ENCODE measurements at regions not wholly inside any gene's neighbourhood (a gene's known extent, or its start where the extent isn't known, plus 50 kb on each side); places are given as distances from the start of the nearest gene placed in this dataset.

DNA sequence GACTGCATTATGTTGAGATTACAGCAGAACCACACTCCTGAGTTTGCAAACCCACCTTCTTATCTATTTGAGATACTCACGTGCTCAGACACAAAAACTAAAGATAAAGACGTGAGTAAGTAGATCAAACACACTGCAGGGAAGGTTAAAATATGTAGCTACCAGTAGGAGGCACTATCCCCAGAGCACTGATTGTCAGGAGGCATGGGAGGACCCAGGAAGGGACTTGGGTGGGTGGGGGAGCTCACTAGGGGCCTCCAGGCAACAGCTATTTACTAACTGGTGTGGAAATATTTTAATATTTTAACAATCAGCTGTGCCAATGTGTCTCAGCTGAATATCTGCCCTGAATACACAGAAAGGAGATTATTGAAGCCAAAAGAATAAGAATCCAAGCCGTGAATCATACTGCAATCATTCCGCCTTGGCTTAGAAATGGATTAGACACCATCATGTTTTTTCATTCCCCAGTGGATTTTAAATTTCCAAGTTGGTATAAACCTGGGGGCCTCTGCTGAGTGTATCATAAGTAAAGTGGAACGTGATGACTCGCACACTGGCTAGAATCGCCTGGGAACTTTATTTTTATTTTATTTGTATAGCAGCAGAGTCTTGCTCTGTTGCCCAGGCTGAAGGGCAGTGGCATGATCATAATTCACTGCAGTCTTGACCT is 73.2 kb upstream of the CACNA1A start:
- peaks cover 10% of the 10 kb centered on the region for H3K27me3 ChIP-seq
- TF ChIP-seq POLR2A (IDR thresholded peaks at IDR 0.05) = no peak
- TF ChIP-seq, protein P1, sequence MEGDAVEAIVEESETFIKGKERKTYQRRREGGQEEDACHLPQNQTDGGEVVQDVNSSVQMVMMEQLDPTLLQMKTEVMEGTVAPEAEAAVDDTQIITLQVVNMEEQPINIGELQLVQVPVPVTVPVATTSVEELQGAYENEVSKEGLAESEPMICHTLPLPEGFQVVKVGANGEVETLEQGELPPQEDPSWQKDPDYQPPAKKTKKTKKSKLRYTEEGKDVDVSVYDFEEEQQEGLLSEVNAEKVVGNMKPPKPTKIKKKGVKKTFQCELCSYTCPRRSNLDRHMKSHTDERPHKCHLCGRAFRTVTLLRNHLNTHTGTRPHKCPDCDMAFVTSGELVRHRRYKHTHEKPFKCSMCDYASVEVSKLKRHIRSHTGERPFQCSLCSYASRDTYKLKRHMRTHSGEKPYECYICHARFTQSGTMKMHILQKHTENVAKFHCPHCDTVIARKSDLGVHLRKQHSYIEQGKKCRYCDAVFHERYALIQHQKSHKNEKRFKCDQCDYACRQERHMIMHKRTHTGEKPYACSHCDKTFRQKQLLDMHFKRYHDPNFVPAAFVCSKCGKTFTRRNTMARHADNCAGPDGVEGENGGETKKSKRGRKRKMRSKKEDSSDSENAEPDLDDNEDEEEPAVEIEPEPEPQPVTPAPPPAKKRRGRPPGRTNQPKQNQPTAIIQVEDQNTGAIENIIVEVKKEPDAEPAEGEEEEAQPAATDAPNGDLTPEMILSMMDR (IDR thresholded peaks at IDR 0.05) = no peak
- no peak for TF ChIP-seq POLR2AphosphoS5 (IDR thresholded peaks at IDR 0.05)
- no peak for DNase-seq (ENCODE audit: low spot score in 2 of 2)
- H3K27ac ChIP-seq = no peak overlapping the region
- no peaks in the 10 kb centered on the region for H3K36me3 ChIP-seq
- H3K9me3 ChIP-seq = peaks cover 12% of the 10 kb centered on the region
- WGBS = 54% methylated on average over 7 of the region's 7 CpGs
- no peak overlapping the region for H3K4me3 ChIP-seq
- no peaks in the 10 kb centered on the region for H3K4me1 ChIP-seq

DNA sequence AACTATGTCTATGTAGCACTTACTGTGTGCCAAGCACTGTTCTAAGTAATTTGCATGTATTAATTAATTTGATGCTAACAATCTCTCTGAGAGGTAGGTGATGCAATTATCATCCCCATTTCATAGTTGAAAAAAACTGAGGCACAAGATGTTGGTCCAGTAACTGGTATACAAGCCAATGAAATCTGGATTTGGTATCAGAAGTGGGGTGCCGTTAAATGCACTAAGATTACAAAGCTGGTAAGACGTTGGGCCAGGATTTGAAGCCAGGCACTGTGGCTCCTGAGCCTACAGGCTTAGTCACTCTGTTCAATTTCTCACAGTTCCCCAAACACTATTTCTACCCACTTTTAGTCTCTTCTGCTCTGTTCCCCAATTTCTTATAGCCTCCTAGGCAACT is 70.4 kb upstream of the CACNA1A start:
- Histone ChIP-seq H3K9me3 (peaks cover 12% of the 10 kb centered on the region), H3K4me3 (no peak overlapping the region), H3K27me3 (peaks cover 24% of the 10 kb centered on the region), H3K36me3 (no peaks in the 10 kb centered on the region), H3K27ac (no peak overlapping the region), H3K4me1 (no peaks in the 10 kb centered on the region)
- TF ChIP-seq EP300 (IDR thresholded peaks at IDR 0.05) = no peak
- TF ChIP-seq, protein P1 (IDR thresholded peaks at IDR 0.05) = no peak
- no peak for TF ChIP-seq POLR2A (IDR thresholded peaks at IDR 0.05)
- TF ChIP-seq POLR2AphosphoS5 (IDR thresholded peaks at IDR 0.05) = no peak
- no peak for DNase-seq (ENCODE audit: low spot score in 2 of 2)
- WGBS = 92% methylated on average over 2 of the region's 2 CpGs

DNA sequence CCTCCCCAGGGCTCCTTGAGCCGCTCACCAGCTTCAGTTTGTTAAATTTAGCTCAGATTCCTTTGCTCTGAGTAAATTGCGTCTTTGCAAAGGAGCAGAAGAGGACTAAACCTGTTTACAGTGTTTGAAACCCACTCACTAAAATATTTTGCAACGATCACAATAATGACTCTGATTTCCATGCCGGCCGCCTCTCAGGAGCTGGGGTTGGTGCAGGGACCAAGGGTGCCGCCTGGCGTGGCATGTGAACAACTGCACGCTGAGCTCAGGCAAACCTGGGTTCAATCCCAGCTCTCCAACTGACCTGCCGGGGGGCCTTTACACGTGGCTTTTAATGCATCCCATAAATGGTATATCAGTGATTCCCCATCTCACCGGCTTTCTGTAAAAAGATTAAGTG is 68.7 kb upstream of the CACNA1A start:
- Histone ChIP-seq H3K4me3 (no peak overlapping the region), H3K36me3 (no peaks in the 10 kb centered on the region), H3K27ac (no peak overlapping the region), H3K27me3 (peaks cover 24% of the 10 kb centered on the region), H3K9me3 (peaks cover 12% of the 10 kb centered on the region), H3K4me1 (no peaks in the 10 kb centered on the region)
- no peak for TF ChIP-seq EP300 (IDR thresholded peaks at IDR 0.05)
- TF ChIP-seq, protein P1 (IDR thresholded peaks at IDR 0.05) = no peak
- TF ChIP-seq POLR2A (IDR thresholded peaks at IDR 0.05) = no peak
- TF ChIP-seq POLR2AphosphoS5 (IDR thresholded peaks at IDR 0.05) = no peak
- no peak for DNase-seq (ENCODE audit: low spot score in 2 of 2)
- 61% methylated on average over 11 of the region's 11 CpGs for WGBS

DNA sequence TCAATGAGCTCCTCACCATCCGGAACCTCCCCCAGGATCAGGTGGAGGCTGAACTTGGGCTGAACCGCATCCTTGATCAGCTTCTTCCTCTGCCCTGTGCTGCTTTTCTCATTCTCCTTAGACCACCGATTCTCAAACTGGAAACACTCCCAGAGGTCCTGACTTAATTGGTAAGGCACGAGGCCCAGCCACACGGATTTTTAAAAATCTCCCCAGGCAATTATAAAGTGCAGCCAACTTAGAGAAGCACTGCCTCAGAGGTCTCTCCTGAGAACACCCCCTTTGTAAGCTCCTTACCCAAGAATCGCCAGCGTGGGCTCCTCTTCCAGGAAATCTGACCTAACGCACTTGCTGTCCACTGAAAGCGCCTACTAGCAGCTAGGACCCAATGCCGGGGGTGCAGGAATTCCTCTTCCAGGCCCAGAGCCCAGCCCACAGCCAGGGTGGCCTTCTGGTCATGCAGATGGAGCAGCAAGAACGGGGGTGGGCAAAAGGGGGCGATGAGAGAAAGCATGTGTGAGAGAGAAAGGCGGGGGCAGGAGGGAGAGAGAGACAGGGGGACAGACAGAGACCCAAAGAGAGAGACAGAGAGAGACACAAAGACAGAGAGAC is 66.9 kb upstream of the CACNA1A start:
- no peaks in the 10 kb centered on the region for H3K4me1 ChIP-seq
- no peak for DNase-seq (ENCODE audit: low spot score in 2 of 2)
- H3K9me3 ChIP-seq = peaks cover 8% of the 10 kb centered on the region
- 46% methylated on average over 13 of the region's 13 CpGs for WGBS
- H3K27me3 ChIP-seq = peaks cover 35% of the 10 kb centered on the region
- H3K4me3 ChIP-seq = no peak overlapping the region
- no peak overlapping the region for H3K27ac ChIP-seq
- TF ChIP-seq POLR2AphosphoS5 (IDR thresholded peaks at IDR 0.05) = no peak
- no peaks in the 10 kb centered on the region for H3K36me3 ChIP-seq

DNA sequence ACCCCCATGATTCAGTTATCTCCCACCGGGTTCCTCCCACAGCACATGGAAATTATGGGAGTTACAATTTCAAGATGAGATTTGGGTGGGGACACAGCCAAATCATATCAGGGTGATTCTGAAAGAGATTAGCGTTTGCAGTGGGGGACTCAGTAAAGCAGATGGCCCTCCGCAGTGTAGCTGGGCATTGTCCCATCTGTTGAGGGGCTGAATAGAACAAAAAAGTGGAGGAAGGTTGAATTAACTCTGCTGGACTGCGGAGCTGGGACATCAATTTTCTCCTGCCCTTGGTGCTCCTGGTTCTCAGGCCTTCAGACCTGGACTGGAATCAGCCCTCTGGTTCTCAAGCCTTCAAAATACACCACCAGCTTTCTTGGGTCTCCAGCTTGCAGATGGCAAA is 55.2 kb upstream of the CACNA1A start:
- Histone ChIP-seq H3K9me3 (peaks cover 4% of the 10 kb centered on the region), H3K27me3 (peaks cover 20% of the 10 kb centered on the region), H3K27ac (no peak overlapping the region), H3K4me3 (no peak overlapping the region), H3K36me3 (no peaks in the 10 kb centered on the region), H3K4me1 (no peaks in the 10 kb centered on the region)
- WGBS = 83% methylated on average over 4 of the region's 4 CpGs
- TF ChIP-seq, protein P1 (IDR thresholded peaks at IDR 0.05) = no peak
- TF ChIP-seq POLR2AphosphoS5 (IDR thresholded peaks at IDR 0.05) (no peak), POLR2A (IDR thresholded peaks at IDR 0.05) (no peak), EP300 (IDR thresholded peaks at IDR 0.05) (no peak)
- DNase-seq (ENCODE audit: low spot score in 2 of 2) = no peak

Measured in suprapubic skin (tissue), 4 donors.